MM.1S (cell line): ENCODE measurements at regions not wholly inside any gene's neighbourhood (a gene's known extent, or its start where the extent isn't known, plus 50 kb on each side); places are given as distances from the start of the nearest gene placed in this dataset.

Experiments
- DNase-seq: peaks from one replicate; pipeline ENCODE4 v3.0.0-alpha.2; 2015
- H2AFZ ChIP-seq: fragments of 300-600 bp; sonication (generic); 2 replicates; pipeline ENCODE4 v1.6.0; 2016; ENCODE audit warnings: antibody characterized with exemption, low read length
- H3F3A ChIP-seq: fragments of 300-600 bp; sonication (generic); 2 replicates; pipeline ENCODE4 v1.6.1; 2016; ENCODE audit warnings: mild to moderate bottlenecking, antibody characterized with exemption, low read length, moderate library complexity, mixed read lengths; ENCODE audit not compliant: insufficient read depth
- H3K27ac ChIP-seq: fragments of 300-600 bp; sonication (generic); 2 replicates; pipeline ENCODE4 v1.5.1; 2016; ENCODE audit warnings: mild to moderate bottlenecking, low read length
- H3K27me3 ChIP-seq: fragments of 300-600 bp; sonication (generic); replicated peaks from 2 replicates; pipeline ENCODE4 v1.6.0; 2016; ENCODE audit warnings: low read length; ENCODE audit not compliant: insufficient read depth
- H3K36me3 ChIP-seq: fragments of 300-600 bp; sonication (generic); replicated peaks from 2 replicates; pipeline ENCODE4 v1.6.1; 2016; ENCODE audit warnings: mild to moderate bottlenecking, low read length, mixed read lengths; ENCODE audit not compliant: insufficient read depth
- H3K4me1 ChIP-seq: fragments of 300-600 bp; sonication (generic); 2 replicates; pipeline ENCODE4 v1.6.1; 2016; ENCODE audit warnings: low read length, mixed read lengths
- H3K4me2 ChIP-seq: fragments of 300-600 bp; sonication (generic); 2 replicates; pipeline ENCODE4 v1.6.0; 2016; ENCODE audit warnings: low read depth, low read length
- H3K4me3 ChIP-seq: fragments of 300-600 bp; sonication (generic); 2 replicates; pipeline ENCODE4 v1.5.1; 2016; ENCODE audit warnings: low read length, mixed read lengths
- H3K79me2 ChIP-seq: fragments of 300-600 bp; sonication (generic); 2 replicates; pipeline ENCODE4 v1.6.1; 2016; ENCODE audit warnings: mixed run types, low read length, mixed read lengths
- H3K9ac ChIP-seq: fragments of 300-600 bp; sonication (generic); 2 replicates; pipeline ENCODE4 v1.6.1; 2016; ENCODE audit warnings: low read length, mixed read lengths
- H3K9me2 ChIP-seq: fragments of 300-600 bp; sonication (generic); replicated peaks from 2 replicates; pipeline ENCODE4 v1.6.1; 2016; ENCODE audit warnings: mild to moderate bottlenecking, low read length, mixed read lengths; ENCODE audit not compliant: insufficient read depth
- H3K9me3 ChIP-seq: fragments of 300-600 bp; sonication (generic); replicated peaks from 2 replicates; pipeline ENCODE4 v1.6.1; 2016; ENCODE audit warnings: mild to moderate bottlenecking, low read length, mixed read lengths; ENCODE audit not compliant: insufficient read depth
- H4K20me1 ChIP-seq: fragments of 300-600 bp; sonication (generic); 2 replicates; pipeline ENCODE4 v1.6.1; 2016; ENCODE audit warnings: mild to moderate bottlenecking, low read length, moderate library complexity, mixed read lengths; ENCODE audit not compliant: insufficient read depth
- CTCF ChIP-seq: fragments of 300-600 bp; sonication (generic); IDR thresholded peaks from 2 replicates; pipeline ENCODE4 v1.5.1; 2016; ENCODE audit warnings: antibody characterized with exemption, low read length, mixed read lengths
- EZH2 ChIP-seq: fragments of 300-600 bp; sonication (generic); optimal IDR thresholded peaks from 2 replicates; pipeline ENCODE3; 2017; ENCODE audit warnings: low read depth, mild to moderate bottlenecking, antibody characterized with exemption, low read length, mixed read lengths
- EZH2phosphoT487 ChIP-seq: fragments of 300-600 bp; sonication (generic); IDR thresholded peaks from 2 replicates; pipeline ENCODE4 v1.6.1; 2018; ENCODE audit warnings: antibody characterized with exemption, low read length

- Histone ChIP-seq H3K27ac (no peak overlapping the region), H3K4me2 (no peak overlapping the region), H3K9ac (no peak overlapping the region), H3K79me2 (no peaks in the 10 kb centered on the region), H3K4me1 (no peaks in the 10 kb centered on the region), H4K20me1 (no peaks in the 10 kb centered on the region), H3F3A (no peaks in the 10 kb centered on the region), H3K4me3 (no peak overlapping the region), H3K9me2 (no peaks in the 10 kb centered on the region), H2AFZ (no peak overlapping the region), H3K27me3 (no peaks in the 10 kb centered on the region), H3K36me3 (no peaks in the 10 kb centered on the region), H3K9me3 (no peaks in the 10 kb centered on the region)
- TF ChIP-seq EZH2phosphoT487 (no peak), CTCF (no peak)
- DNase-seq = no peak
Measured at GRCh38 chr1:178619042-178619927, 105.8 kb upstream of the RALGPS2 start.

- TF ChIP-seq EZH2phosphoT487 (no peak), CTCF (no peak), EZH2 (no peak)
- Histone ChIP-seq H3K9me3 (no peaks in the 10 kb centered on the region), H3K9me2 (no peaks in the 10 kb centered on the region), H3K4me1 (no peaks in the 10 kb centered on the region), H2AFZ (no peak overlapping the region), H3K4me2 (no peak overlapping the region), H3K27ac (no peak overlapping the region), H3K36me3 (no peaks in the 10 kb centered on the region), H3K4me3 (no peak overlapping the region), H3F3A (no peaks in the 10 kb centered on the region), H4K20me1 (no peaks in the 10 kb centered on the region), H3K79me2 (no peaks in the 10 kb centered on the region), H3K9ac (no peak overlapping the region), H3K27me3 (no peaks in the 10 kb centered on the region)
- no peak for DNase-seq
Measured at GRCh38 chr1:178620584-178621475, 104.2 kb upstream of the RALGPS2 start.

DNA sequence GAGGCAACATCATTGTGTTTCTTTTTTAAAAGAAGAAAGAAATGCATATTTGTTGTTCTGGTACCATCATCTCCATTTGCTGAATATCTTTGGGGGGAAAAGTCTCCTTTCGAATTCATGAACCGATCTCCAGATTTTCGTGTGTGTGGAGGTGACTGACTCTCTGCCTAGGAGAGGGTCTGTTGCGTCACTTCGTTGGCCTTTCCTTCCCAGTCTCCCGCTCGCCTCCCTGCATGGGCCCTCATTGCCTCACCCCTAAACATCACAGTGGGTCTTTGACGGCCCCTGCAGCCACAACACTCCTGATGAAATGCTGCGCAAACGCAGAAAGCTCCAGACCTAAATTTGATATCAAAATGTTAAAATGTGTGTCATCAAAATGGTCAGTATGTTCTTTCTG lies 103.2 kb upstream of the RALGPS2 start:
- H3K27ac ChIP-seq = no peak overlapping the region
- H3K9me3 ChIP-seq = no peaks in the 10 kb centered on the region
- H3K9ac ChIP-seq = no peak overlapping the region
- H3F3A ChIP-seq = no peaks in the 10 kb centered on the region
- no peak for DNase-seq
- H2AFZ ChIP-seq = no peak overlapping the region
- no peaks in the 10 kb centered on the region for H3K79me2 ChIP-seq
- H3K9me2 ChIP-seq = no peaks in the 10 kb centered on the region
- no peaks in the 10 kb centered on the region for H3K4me1 ChIP-seq
- H3K27me3 ChIP-seq = no peaks in the 10 kb centered on the region
- no peak overlapping the region for H3K4me3 ChIP-seq
- no peak for TF ChIP-seq EZH2phosphoT487
- TF ChIP-seq CTCF = no peak
- TF ChIP-seq EZH2 = no peak
- no peaks in the 10 kb centered on the region for H3K36me3 ChIP-seq
- H3K4me2 ChIP-seq = no peak overlapping the region
- H4K20me1 ChIP-seq = no peaks in the 10 kb centered on the region
